ENCODE measurements at regions not wholly inside any gene's neighbourhood (a gene's known extent, or its start where the extent isn't known, plus 50 kb on each side); places are given as distances from the start of the nearest gene placed in this dataset.

- Histone ChIP-seq H3K27ac (no peak overlapping the region), H3K4me1 (peaks cover 16 to 32% of the 10 kb centered on the region in 2 donors), H3K27me3 (no peaks in the 10 kb centered on the region), H3K4me3 (replicated peaks in 1 of 3) (no peak overlapping the region), H3K36me3 (no peaks in the 10 kb centered on the region), H3K9me3 (no peaks in the 10 kb centered on the region)
- TF ChIP-seq CTCF (IDR thresholded peaks at IDR 0.05) (no peak), POLR2A (IDR thresholded peaks at IDR 0.05) (no peak)
- DNase-seq, result no peak
- WGBS, 2 donors, result 97% methylated on average over 11 of the region's 11 CpGs
- intact Hi-C loops (cut with DNase I), result no loop called here
Observed at GRCh38 chr1:8139941-8140340, 113.8 kb upstream of the ERRFI1 start.

- Histone ChIP-seq H3K4me3 (replicated peaks in 1 of 3) (no peak overlapping the region), H3K4me1 (peaks cover 22 to 38% of the 10 kb centered on the region in 2 donors), H3K36me3 (no peaks in the 10 kb centered on the region), H3K27ac (no peak overlapping the region), H3K27me3 (no peaks in the 10 kb centered on the region), H3K9me3 (no peaks in the 10 kb centered on the region)
- TF ChIP-seq CTCF (IDR thresholded peaks at IDR 0.05), result no peak
- WGBS, 2 donors, result 90 to 91% methylated on average over 6 of the region's 6 CpGs
- DNase-seq, result no peak
- intact Hi-C loops (cut with DNase I), result no loop called here
Observed at GRCh38 chr1:8139383-8139782, 113.3 kb upstream of the ERRFI1 start.

- intact Hi-C loops (cut with DNase I), result no loop called here
- H3K4me1 ChIP-seq, result peaks cover 27 to 44% of the 10 kb centered on the region in 2 donors
Observed at GRCh38 chr1:8138673-8139072, 112.6 kb upstream of the ERRFI1 start.

GRCh38 chr1:8137481-8138244 is 111.6 kb upstream of the ERRFI1 start:
- TF ChIP-seq POLR2A (IDR thresholded peaks at IDR 0.05) (no peak), CTCF (IDR thresholded peaks at IDR 0.05) (no peak)
- WGBS, 2 donors, result 63 to 67% methylated on average over 13 of the region's 13 CpGs
- Histone ChIP-seq H3K4me3 (replicated peaks in 1 of 3) (no peak overlapping the region), H3K4me1 (peaks cover 35 to 54% of the 10 kb centered on the region in 2 donors), H3K9me3 (no peaks in the 10 kb centered on the region), H3K27ac (peak overlapping the region; percentile 4 to 96 (median 83)), H3K27me3 (no peaks in the 10 kb centered on the region), H3K36me3 (no peaks in the 10 kb centered on the region)
- intact Hi-C loops (cut with DNase I), result no loop called here
- DNase-seq, result no peak

More at GRCh38 chr1:8138673-8139072, 112.6 kb upstream of the ERRFI1 start:
- H3K4me3 ChIP-seq (replicated peaks in 1 of 3), result no peak overlapping the region
- TF ChIP-seq CTCF (IDR thresholded peaks at IDR 0.05) (no peak), POLR2A (IDR thresholded peaks at IDR 0.05) (no peak)
- 96 to 97% methylated on average over 6 of the region's 6 CpGs for WGBS, 2 donors
- H3K9me3 ChIP-seq, result no peaks in the 10 kb centered on the region
- no peak for DNase-seq
- H3K27me3 ChIP-seq, result no peaks in the 10 kb centered on the region
- no peaks in the 10 kb centered on the region for H3K36me3 ChIP-seq
- no peak overlapping the region for H3K27ac ChIP-seq

DNA sequence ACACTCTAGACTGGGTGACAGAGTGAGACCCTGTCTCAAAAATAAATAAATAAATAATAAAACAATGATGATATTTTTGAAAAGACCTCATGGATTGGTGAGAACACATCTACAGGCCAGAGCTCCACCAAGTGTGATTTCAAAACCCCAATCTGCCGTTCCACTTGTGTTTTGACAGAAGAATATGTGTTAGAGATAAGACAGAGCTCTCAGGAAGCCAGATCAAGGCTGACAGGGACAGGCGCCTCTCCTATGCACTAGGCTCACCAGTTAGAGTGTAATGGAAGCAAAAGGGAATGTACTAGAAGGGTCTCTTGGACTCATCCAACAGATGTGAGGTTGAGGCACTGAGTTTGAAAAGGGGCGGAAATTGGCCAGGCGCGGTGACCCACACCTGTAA is 110.7 kb upstream of the ERRFI1 start:
- no peaks in the 10 kb centered on the region for H3K27me3 ChIP-seq
- H3K9me3 ChIP-seq, result no peaks in the 10 kb centered on the region
- WGBS, 2 donors, result 92% methylated on average over 5 of the region's 5 CpGs
- peaks cover 35 to 60% of the 10 kb centered on the region in 2 donors for H3K4me1 ChIP-seq
- peak overlapping the region in 2 of 3 donors; percentile 83 to 96 for H3K27ac ChIP-seq
- TF ChIP-seq POLR2A (IDR thresholded peaks at IDR 0.05) (no peak), CTCF (IDR thresholded peaks at IDR 0.05) (no peak)
- DNase-seq, result no peak
- intact Hi-C loops (cut with DNase I), result no loop called here
- H3K36me3 ChIP-seq, result no peaks in the 10 kb centered on the region
- no peak overlapping the region for H3K4me3 ChIP-seq (replicated peaks in 1 of 3)
